ENCODE measurements at regions not wholly inside any gene's neighbourhood (a gene's known extent, or its start where the extent isn't known, plus 50 kb on each side); places are given as distances from the start of the nearest gene placed in this dataset.

- no peak for TF ChIP-seq CTCF (IDR thresholded peaks at IDR 0.05; ENCODE audit: borderline replicate concordance, extremely low read depth, low read length, poor library complexity, severe bottlenecking)
- TF ChIP-seq EZH2 (IDR thresholded peaks at IDR 0.05; ENCODE audit: borderline replicate concordance, low read depth, low read length, severe bottlenecking): no peak
Observed at GRCh38 chr7:130932667-130933432, 198.8 kb upstream of the KLF14 start.
